Spleen (tissue), 7 donors: ENCODE measurements at regions not wholly inside any gene's neighbourhood (a gene's known extent, or its start where the extent isn't known, plus 50 kb on each side); places are given as distances from the start of the nearest gene placed in this dataset.

ENCODE experiments used
- CTCF ChIP-seq, 11 experiments: fragments of 200-600 bp in 7 of 11; fragments of 450-650 bp in 4 of 11; sonication (generic) in 4 of 11; IDR thresholded peaks in 8 of 11; conservative IDR thresholded peaks in 3 of 11; 1 replicate in 7 of 11; 2 replicates in 4 of 11; pipeline versions ENCODE4 v1.4.0 to v1.8.0; 2016 to 2021; ENCODE audit warnings: antibody characterized with exemption in 11 of 11, inconsistent platforms in 4 of 11, mild to moderate bottlenecking in 1 of 11
- POLR2A ChIP-seq, 3 donors: fragments of 450-650 bp; IDR thresholded peaks; one replicate each; pipeline ENCODE4 v1.5.1; 2017; ENCODE audit warnings: antibody characterized with exemption in 3 of 3, mild to moderate bottlenecking in 1 of 3
- donor health status: DM: no; HTN: no; CAD: no; lungs with moderate emphysema.
- donor health status: DM: no; HTN: no; CAD: no.
- donor health status: DM: no; HTN: no; CAD: no.

DNA sequence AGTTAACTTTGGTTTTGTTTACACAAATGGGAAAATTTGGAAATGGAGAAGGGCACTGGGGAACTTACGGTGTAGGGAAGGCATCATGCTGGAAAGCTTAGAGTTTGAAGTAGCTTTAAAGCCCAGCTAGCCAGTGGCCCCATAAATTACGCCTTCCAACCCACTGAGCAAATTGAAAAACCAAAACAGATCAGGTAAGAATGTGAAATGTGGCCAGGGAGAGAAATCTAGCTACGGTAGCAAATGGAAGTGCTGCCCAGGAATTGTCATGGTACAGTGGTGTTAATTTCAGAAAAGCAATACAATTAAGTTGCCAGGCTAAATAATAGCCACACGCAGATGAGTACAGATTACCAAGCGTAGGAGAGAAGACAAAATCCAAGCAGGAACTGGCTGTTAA lies 654.8 kb downstream of the PRELID2 start:
- TF ChIP-seq POLR2A (IDR thresholded peaks at IDR 0.05) (no peak), CTCF (IDR thresholded peaks at IDR 0.05 in 8 of 11, conservative IDR thresholded peaks at IDR 0.05 in 3 of 11) (no peak)
